ENCODE measurements at regions not wholly inside any gene's neighbourhood (a gene's known extent, or its start where the extent isn't known, plus 50 kb on each side); places are given as distances from the start of the nearest gene placed in this dataset.

DNA sequence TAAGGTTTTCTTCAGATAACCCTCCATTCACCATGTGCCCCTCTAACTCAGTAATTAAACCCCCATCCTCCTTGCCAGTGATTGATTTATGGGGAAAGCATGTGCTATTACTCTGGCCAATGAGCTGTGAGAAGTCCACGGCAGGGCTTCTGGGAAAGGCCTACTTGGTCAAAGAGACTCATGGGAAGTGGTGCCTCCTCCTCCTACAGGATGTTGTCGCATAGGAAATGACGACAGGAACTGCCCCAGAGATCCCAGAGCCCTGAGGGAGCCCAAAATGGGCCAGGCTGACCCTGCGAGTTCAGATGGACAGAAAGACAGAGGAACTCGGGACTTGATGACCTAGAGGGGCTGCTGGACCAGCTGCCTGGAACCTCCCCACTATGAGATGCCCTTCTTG is 938.1 kb upstream of the TMEM132C start:
- no peaks in the 10 kb centered on the region for H3K4me1 ChIP-seq
- H3K4me3 ChIP-seq, result no peak overlapping the region
- no peak overlapping the region for H3K27ac ChIP-seq
- DNase-seq (ENCODE audit: low spot score), result no peak
- no peak overlapping the region for H3K4me3 Mint-ChIP-seq
- no peaks in the 10 kb centered on the region for H4K20me1 ChIP-seq (ENCODE audit: low read depth)
- H3F3A ChIP-seq (ENCODE audit: low read depth), result no peaks in the 10 kb centered on the region
- no peaks in the 10 kb centered on the region for H3K36me3 Mint-ChIP-seq
- H3K27me3 Mint-ChIP-seq (ENCODE audit: insufficient read depth, low read depth), result peaks cover 2% of the 10 kb centered on the region
- TF ChIP-seq EZH2 (IDR thresholded peaks at IDR 0.05), result no peak
- no peak for TF ChIP-seq EZH2phosphoT487 (IDR thresholded peaks at IDR 0.05)
- TF ChIP-seq, protein P1, sequence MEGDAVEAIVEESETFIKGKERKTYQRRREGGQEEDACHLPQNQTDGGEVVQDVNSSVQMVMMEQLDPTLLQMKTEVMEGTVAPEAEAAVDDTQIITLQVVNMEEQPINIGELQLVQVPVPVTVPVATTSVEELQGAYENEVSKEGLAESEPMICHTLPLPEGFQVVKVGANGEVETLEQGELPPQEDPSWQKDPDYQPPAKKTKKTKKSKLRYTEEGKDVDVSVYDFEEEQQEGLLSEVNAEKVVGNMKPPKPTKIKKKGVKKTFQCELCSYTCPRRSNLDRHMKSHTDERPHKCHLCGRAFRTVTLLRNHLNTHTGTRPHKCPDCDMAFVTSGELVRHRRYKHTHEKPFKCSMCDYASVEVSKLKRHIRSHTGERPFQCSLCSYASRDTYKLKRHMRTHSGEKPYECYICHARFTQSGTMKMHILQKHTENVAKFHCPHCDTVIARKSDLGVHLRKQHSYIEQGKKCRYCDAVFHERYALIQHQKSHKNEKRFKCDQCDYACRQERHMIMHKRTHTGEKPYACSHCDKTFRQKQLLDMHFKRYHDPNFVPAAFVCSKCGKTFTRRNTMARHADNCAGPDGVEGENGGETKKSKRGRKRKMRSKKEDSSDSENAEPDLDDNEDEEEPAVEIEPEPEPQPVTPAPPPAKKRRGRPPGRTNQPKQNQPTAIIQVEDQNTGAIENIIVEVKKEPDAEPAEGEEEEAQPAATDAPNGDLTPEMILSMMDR (IDR thresholded peaks at IDR 0.05), result no peak
- no peak overlapping the region for H3K27ac Mint-ChIP-seq
- no peak overlapping the region for H3K4me2 ChIP-seq
- no peaks in the 10 kb centered on the region for H3K79me2 ChIP-seq (ENCODE audit: low read depth)
- H3K9me3 Mint-ChIP-seq, result no peaks in the 10 kb centered on the region
- H3K36me3 ChIP-seq, result no peaks in the 10 kb centered on the region
- no peaks in the 10 kb centered on the region for H3K27me3 ChIP-seq
- H3K9me3 ChIP-seq (ENCODE audit: low read depth), result no peaks in the 10 kb centered on the region
- no peak overlapping the region for H2AFZ ChIP-seq (replicated peaks)
- H3K9ac ChIP-seq, result no peak overlapping the region
- H3K4me1 Mint-ChIP-seq, result no peaks in the 10 kb centered on the region

DNA sequence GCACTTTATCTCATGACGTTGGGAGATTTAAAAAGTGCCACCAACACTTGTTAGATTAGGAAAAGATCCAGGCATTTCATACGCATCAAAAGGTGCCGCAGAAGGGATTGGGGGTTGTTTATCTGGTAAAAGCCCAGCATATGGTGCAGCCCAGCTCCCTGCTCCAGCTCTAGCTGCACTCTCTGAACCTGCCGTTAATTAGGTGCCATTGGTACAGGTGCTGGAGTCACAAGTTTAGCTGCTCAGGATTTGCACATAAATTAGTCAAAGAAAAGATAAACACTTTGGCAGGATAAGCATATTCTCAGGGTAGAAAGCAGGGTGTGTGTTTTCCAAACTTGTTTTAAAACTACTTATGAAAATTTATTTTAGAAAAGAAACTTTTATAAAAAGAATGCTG is 932.6 kb upstream of the TMEM132C start:
- no peak overlapping the region for H3K4me3 Mint-ChIP-seq
- no peaks in the 10 kb centered on the region for H3K9me3 Mint-ChIP-seq
- no peaks in the 10 kb centered on the region for H3K4me1 Mint-ChIP-seq
- no peaks in the 10 kb centered on the region for H3K9me3 ChIP-seq (ENCODE audit: low read depth)
- H3K27ac Mint-ChIP-seq, result no peak overlapping the region
- no peaks in the 10 kb centered on the region for H3K36me3 ChIP-seq
- no peak overlapping the region for H2AFZ ChIP-seq (replicated peaks)
- no peaks in the 10 kb centered on the region for H3K27me3 Mint-ChIP-seq (ENCODE audit: insufficient read depth, low read depth)
- no peaks in the 10 kb centered on the region for H4K20me1 ChIP-seq (ENCODE audit: low read depth)
- no peak overlapping the region for H3K27ac ChIP-seq
- no peaks in the 10 kb centered on the region for H3K4me1 ChIP-seq
- no peak overlapping the region for H3K4me2 ChIP-seq
- TF ChIP-seq, protein P1 (IDR thresholded peaks at IDR 0.05), result no peak
- TF ChIP-seq EZH2 (IDR thresholded peaks at IDR 0.05), result no peak
- TF ChIP-seq EZH2phosphoT487 (IDR thresholded peaks at IDR 0.05), result no peak
- H3K9ac ChIP-seq, result no peak overlapping the region
- no peaks in the 10 kb centered on the region for H3K36me3 Mint-ChIP-seq
- no peak for DNase-seq (ENCODE audit: low spot score)
- H3K27me3 ChIP-seq, result no peaks in the 10 kb centered on the region
- H3K79me2 ChIP-seq (ENCODE audit: low read depth), result no peaks in the 10 kb centered on the region
- no peak overlapping the region for H3K4me3 ChIP-seq
- H3F3A ChIP-seq (ENCODE audit: low read depth), result no peaks in the 10 kb centered on the region

- no peak overlapping the region for H3K27ac ChIP-seq
- H3K4me1 ChIP-seq, result no peaks in the 10 kb centered on the region
- Mint-ChIP-seq H3K36me3 (no peaks in the 10 kb centered on the region), H3K27me3 (ENCODE audit: insufficient read depth, low read depth) (no peaks in the 10 kb centered on the region), H3K4me1 (no peaks in the 10 kb centered on the region), H3K9me3 (no peaks in the 10 kb centered on the region), H3K27ac (no peak overlapping the region), H3K4me3 (no peak overlapping the region)
- H3K4me2 ChIP-seq, result no peak overlapping the region
- H3K9ac ChIP-seq, result no peak overlapping the region
- H3F3A ChIP-seq (ENCODE audit: low read depth), result no peaks in the 10 kb centered on the region
- H3K9me3 ChIP-seq (ENCODE audit: low read depth), result no peaks in the 10 kb centered on the region
- no peak overlapping the region for H3K4me3 ChIP-seq
- H3K79me2 ChIP-seq (ENCODE audit: low read depth), result no peaks in the 10 kb centered on the region
- DNase-seq (ENCODE audit: low spot score), result no peak
- H3K27me3 ChIP-seq, result no peaks in the 10 kb centered on the region
- no peaks in the 10 kb centered on the region for H3K36me3 ChIP-seq
- no peak overlapping the region for H2AFZ ChIP-seq (replicated peaks)
- TF ChIP-seq EZH2 (IDR thresholded peaks at IDR 0.05) (no peak), EZH2phosphoT487 (IDR thresholded peaks at IDR 0.05) (no peak)
- TF ChIP-seq, protein P1 (IDR thresholded peaks at IDR 0.05), result no peak
- H4K20me1 ChIP-seq (ENCODE audit: low read depth), result no peaks in the 10 kb centered on the region
These were observed 931.9 kb upstream of the TMEM132C start for GRCh38 chr12:127334912-127335644.
